Tibial artery (tissue), 4 donors: ENCODE measurements at regions not wholly inside any gene's neighbourhood (a gene's known extent, or its start where the extent isn't known, plus 50 kb on each side); places are given as distances from the start of the nearest gene placed in this dataset.

Experiments
- DNase-seq, 2 donors: peaks; one replicate each; pipeline ENCODE4 v3.0.0-alpha.2; 2019
- H3K27ac ChIP-seq, 2 donors: fragments of 200-600 bp; sonication (generic) in 1 of 2; 1 replicate in 1 of 2; 2 replicates in 1 of 2; pipeline ENCODE4 v1.5.1; 2018 to 2019; ENCODE audit warnings: mild to moderate bottlenecking in 1 of 2
- H3K27me3 ChIP-seq, 2 donors: fragments of 200-600 bp; sonication (generic) in 1 of 2; one replicate each; pipeline versions ENCODE4 v1.5.1 to v1.6.0; 2016 to 2019
- H3K36me3 ChIP-seq, 3 donors: fragments of 200-600 bp; sonication (generic) in 2 of 3; one replicate each; pipeline ENCODE4 v1.5.1; 2016 to 2019; ENCODE audit warnings: mild to moderate bottlenecking in 2 of 3
- H3K4me1 ChIP-seq, 4 donors: fragments of 200-600 bp; sonication (generic) in 2 of 4; 1 replicate in 3 of 4; 2 replicates in 1 of 4; pipeline ENCODE4 v1.5.1; 2016 to 2019
- H3K4me3 ChIP-seq, 2 donors: fragments of 200-600 bp; sonication (generic) in 1 of 2; 1 replicate in 1 of 2; 2 replicates in 1 of 2; pipeline ENCODE4 v1.5.1; 2018 to 2019; ENCODE audit warnings: mild to moderate bottlenecking in 2 of 2
- H3K9me3 ChIP-seq, 3 donors: fragments of 200-600 bp; sonication (generic) in 1 of 3; one replicate each; pipeline ENCODE4 v1.5.1; 2016 to 2019
- intact Hi-C: fragments of 100-400 bp; cut with DNase I; formaldehyde crosslinking; loops from one replicate; pipeline ENCODE4 v1.15.0; 2023; ENCODE audit warnings: low total_unique reads
- TF ChIP-seq, protein P1 (sequence below), 2 experiments: fragments of 200-600 bp in 1 of 2; fragments of 450-650 bp in 1 of 2; IDR thresholded peaks; one replicate each; pipeline ENCODE4 v1.5.1; 2017 to 2019; ENCODE audit warnings: antibody characterized with exemption in 2 of 2, mild to moderate bottlenecking in 1 of 2, moderate library complexity in 1 of 2

DNA sequence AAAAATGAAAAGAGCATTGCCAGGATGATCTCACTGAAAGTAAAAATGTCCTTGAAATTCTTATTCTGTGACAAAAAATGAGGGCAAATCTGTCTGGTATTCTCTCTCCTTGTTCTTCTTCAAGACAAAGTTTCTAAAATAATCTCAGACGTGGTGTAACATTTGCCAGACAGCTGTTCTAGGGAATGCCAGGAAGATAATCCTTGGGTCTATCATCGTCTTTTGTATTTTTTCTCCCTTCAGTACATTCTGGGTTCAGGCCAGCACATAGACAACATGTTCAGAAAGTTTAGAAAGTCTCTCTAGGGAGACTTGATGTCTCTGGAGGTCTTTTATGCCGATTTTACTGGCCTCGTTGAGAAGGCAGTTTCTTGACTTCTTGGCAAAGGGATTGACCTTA, 121.2 kb upstream of the HES1 start:
- intact Hi-C loops = loop anchor here (5.0 kb wide), 1 partner anchor 58 kb away; no protein-coding TSS in a partner anchor
- H3K4me3 ChIP-seq = no peak overlapping the region
- H3K9me3 ChIP-seq = no peaks in the 10 kb centered on the region
- no peak overlapping the region for H3K27ac ChIP-seq
- TF ChIP-seq, protein P1, sequence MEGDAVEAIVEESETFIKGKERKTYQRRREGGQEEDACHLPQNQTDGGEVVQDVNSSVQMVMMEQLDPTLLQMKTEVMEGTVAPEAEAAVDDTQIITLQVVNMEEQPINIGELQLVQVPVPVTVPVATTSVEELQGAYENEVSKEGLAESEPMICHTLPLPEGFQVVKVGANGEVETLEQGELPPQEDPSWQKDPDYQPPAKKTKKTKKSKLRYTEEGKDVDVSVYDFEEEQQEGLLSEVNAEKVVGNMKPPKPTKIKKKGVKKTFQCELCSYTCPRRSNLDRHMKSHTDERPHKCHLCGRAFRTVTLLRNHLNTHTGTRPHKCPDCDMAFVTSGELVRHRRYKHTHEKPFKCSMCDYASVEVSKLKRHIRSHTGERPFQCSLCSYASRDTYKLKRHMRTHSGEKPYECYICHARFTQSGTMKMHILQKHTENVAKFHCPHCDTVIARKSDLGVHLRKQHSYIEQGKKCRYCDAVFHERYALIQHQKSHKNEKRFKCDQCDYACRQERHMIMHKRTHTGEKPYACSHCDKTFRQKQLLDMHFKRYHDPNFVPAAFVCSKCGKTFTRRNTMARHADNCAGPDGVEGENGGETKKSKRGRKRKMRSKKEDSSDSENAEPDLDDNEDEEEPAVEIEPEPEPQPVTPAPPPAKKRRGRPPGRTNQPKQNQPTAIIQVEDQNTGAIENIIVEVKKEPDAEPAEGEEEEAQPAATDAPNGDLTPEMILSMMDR (IDR thresholded peaks at IDR 0.05) = no peak
- no peaks in the 10 kb centered on the region for H3K4me1 ChIP-seq
- no peaks in the 10 kb centered on the region for H3K36me3 ChIP-seq
- no peak for DNase-seq
- H3K27me3 ChIP-seq = peaks cover 0 to 62% of the 10 kb centered on the region in 2 donors

DNA sequence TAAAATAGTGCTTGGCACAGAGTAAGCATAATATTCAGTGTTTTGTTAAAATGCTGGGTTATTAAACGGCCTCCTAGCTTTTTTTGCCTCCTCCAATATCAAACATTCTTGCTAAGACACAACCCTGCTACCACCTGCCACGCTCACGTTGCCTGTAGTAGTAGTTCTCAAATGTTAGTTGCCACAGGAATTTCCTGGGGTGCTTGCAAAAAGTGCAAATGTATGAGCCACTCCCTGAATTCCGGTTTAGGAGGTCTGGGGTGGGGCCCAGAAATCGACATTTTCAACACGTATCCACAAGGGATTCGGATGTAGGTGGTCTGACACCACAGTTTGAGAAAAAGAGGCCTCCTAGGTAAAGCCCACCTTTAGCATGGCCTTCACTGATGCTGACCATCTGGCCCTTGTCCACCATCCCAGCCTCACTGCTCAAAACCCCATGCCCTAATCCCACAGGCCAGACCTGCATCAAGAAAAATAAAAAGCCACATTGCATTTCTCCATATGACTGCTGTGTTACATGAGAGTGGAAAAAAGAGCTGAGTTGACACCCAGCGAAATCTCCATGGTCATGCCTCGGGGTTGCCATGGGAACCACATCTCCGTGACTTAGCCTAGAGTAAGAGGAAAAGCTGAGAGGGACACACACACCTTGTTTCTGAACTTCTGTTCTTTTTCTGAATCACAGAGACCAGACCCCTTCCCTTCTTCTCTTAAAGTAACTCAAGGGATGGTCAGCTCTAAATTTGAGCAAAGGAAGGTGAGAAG, 116.4 kb upstream of the HES1 start:
- Histone ChIP-seq H3K27me3 (peaks cover 0 to 36% of the 10 kb centered on the region in 2 donors), H3K9me3 (no peaks in the 10 kb centered on the region), H3K27ac (no peak overlapping the region), H3K36me3 (no peaks in the 10 kb centered on the region), H3K4me3 (no peak overlapping the region), H3K4me1 (no peaks in the 10 kb centered on the region)
- intact Hi-C loops = no loop called here
- DNase-seq = no peak
- TF ChIP-seq, protein P1 (IDR thresholded peaks at IDR 0.05) = no peak

DNA sequence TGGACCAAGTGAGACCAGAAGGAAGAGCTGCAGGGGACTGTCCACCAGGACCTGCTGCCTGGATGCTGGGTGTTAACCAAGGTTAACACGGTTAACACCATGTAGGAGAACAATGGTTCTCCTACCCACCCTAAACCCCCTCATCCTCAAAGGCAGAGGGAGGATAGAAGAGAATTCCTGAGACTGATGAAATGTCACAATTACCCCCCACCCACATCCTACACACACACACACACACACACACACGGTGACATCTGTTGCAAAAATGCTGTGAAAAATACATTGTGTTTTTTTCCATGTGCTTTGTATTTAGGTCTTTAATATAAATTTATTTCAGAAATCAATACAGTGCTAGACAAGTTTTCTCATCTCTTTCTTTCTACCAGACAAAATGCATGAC, 113.9 kb upstream of the HES1 start:
- Histone ChIP-seq H3K27me3 (peaks cover 0 to 28% of the 10 kb centered on the region in 2 donors), H3K4me1 (no peaks in the 10 kb centered on the region), H3K36me3 (no peaks in the 10 kb centered on the region), H3K27ac (no peak overlapping the region), H3K9me3 (no peaks in the 10 kb centered on the region), H3K4me3 (no peak overlapping the region)
- TF ChIP-seq, protein P1 (IDR thresholded peaks at IDR 0.05) = no peak
- intact Hi-C loops = no loop called here
- no peak for DNase-seq

DNA sequence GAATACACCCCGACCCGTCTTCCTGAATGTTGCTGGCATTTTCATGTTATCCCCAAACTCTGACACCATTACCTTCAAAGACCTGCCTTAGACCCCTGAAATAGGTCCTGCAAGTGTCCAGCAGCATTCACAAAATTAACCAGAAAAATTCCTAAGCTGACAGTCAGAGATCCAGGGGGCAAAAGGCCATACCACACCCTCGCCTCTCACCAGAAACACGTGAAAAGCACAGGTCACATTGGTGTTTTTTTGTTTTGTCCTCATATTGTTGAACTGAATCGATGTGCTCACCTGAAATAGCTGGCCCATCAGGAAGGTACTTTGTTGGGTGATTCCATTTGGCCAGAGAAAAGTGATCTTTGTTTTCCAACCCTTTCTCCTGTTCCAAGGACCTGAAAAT, 113.1 kb upstream of the HES1 start:
- no peaks in the 10 kb centered on the region for H3K36me3 ChIP-seq
- TF ChIP-seq, protein P1 (IDR thresholded peaks at IDR 0.05) = no peak
- DNase-seq = no peak
- intact Hi-C loops = no loop called here
- peaks cover 0 to 32% of the 10 kb centered on the region in 2 donors for H3K27me3 ChIP-seq
- H3K27ac ChIP-seq = no peak overlapping the region
- no peak overlapping the region for H3K4me3 ChIP-seq
- no peaks in the 10 kb centered on the region for H3K4me1 ChIP-seq
- no peaks in the 10 kb centered on the region for H3K9me3 ChIP-seq

DNA sequence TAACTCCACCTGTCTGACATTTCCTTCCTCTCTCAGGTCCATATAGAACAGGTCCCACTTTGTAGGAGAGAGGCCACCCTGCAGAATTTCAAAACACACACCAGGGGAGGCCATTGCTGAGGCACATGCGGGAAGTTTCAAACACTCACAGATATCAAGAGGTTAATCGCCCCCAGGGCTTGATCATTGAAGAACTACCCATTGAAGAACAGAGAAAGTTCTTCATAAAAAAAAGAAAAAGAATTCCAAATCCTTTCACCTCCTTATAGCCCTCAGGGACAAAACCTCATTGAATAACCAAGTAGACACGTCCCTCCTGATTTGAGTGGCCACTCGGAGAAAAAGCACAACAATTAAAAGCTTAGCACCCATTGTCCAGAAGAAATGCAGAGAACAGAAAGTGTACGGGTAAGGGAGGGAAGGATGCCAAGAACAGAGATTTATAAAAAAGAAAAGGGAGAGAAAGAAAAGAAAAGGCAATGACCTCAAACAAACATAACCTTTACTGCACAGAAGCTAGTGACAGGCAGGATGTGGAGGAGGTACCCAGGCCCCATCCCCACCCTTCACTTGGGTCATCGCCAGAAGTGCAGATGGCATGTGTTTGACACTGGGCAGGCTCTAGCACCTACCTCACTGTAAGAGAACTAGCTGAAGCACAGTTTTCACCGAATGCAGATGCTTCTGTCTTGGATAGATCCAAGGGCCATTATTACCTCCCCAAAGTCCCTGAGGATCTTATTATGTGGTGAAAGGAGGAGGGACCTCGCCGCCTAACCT, 112.3 kb upstream of the HES1 start:
- Histone ChIP-seq H3K4me1 (no peaks in the 10 kb centered on the region), H3K9me3 (no peaks in the 10 kb centered on the region), H3K27ac (no peak overlapping the region), H3K27me3 (peaks cover 0 to 34% of the 10 kb centered on the region in 2 donors), H3K36me3 (no peaks in the 10 kb centered on the region), H3K4me3 (no peak overlapping the region)
- DNase-seq = no peak
- intact Hi-C loops = no loop called here
- TF ChIP-seq, protein P1 (IDR thresholded peaks at IDR 0.05) = no peak
